ENCODE measurements at regions not wholly inside any gene's neighbourhood (a gene's known extent, or its start where the extent isn't known, plus 50 kb on each side); places are given as distances from the start of the nearest gene placed in this dataset.

DNA sequence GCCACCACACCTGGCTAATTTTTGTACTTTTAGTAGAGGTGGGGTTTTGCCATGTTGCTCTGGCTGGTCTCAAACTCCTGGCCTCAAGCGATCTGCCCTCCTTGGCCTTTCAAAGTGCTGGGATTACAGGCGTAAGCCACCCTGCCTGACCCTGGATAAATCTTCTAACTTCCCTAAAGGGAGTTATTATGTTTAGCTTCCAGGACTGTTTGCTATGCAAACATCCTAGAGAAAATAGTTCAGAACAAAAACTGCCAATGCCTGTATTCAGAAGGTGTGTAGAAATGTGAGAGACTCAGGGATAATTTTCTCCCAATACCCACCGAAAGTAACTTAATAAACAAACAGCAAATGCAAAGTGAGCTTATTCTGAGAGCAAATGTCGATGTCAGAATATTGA lies 301.2 kb downstream of the TGFB2 start:
- ATAC-seq (ENCODE audit: low FRiP score in 2 of 2) (no peak), DNase-seq (no peak)
- no peaks in the 10 kb centered on the region for H3K4me1 ChIP-seq
- H3K27ac ChIP-seq, result no peak overlapping the region
- WGBS, 2 donors, result 55 to 66% methylated on average over 4 of the region's 4 CpGs
- no peak for TF ChIP-seq POLR2A (IDR thresholded peaks at IDR 0.05)
- TF ChIP-seq POLR2AphosphoS5 (IDR thresholded peaks at IDR 0.05), result no peak
- TF ChIP-seq, protein P1, sequence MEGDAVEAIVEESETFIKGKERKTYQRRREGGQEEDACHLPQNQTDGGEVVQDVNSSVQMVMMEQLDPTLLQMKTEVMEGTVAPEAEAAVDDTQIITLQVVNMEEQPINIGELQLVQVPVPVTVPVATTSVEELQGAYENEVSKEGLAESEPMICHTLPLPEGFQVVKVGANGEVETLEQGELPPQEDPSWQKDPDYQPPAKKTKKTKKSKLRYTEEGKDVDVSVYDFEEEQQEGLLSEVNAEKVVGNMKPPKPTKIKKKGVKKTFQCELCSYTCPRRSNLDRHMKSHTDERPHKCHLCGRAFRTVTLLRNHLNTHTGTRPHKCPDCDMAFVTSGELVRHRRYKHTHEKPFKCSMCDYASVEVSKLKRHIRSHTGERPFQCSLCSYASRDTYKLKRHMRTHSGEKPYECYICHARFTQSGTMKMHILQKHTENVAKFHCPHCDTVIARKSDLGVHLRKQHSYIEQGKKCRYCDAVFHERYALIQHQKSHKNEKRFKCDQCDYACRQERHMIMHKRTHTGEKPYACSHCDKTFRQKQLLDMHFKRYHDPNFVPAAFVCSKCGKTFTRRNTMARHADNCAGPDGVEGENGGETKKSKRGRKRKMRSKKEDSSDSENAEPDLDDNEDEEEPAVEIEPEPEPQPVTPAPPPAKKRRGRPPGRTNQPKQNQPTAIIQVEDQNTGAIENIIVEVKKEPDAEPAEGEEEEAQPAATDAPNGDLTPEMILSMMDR (IDR thresholded peaks at IDR 0.05), result no peak
- no peak for TF ChIP-seq EP300 (IDR thresholded peaks at IDR 0.05)
- no peak overlapping the region for H3K4me3 ChIP-seq
- no peaks in the 10 kb centered on the region for H3K36me3 ChIP-seq
- H3K27me3 ChIP-seq, result no peaks in the 10 kb centered on the region
- H3K9me3 ChIP-seq, result no peaks in the 10 kb centered on the region

DNA sequence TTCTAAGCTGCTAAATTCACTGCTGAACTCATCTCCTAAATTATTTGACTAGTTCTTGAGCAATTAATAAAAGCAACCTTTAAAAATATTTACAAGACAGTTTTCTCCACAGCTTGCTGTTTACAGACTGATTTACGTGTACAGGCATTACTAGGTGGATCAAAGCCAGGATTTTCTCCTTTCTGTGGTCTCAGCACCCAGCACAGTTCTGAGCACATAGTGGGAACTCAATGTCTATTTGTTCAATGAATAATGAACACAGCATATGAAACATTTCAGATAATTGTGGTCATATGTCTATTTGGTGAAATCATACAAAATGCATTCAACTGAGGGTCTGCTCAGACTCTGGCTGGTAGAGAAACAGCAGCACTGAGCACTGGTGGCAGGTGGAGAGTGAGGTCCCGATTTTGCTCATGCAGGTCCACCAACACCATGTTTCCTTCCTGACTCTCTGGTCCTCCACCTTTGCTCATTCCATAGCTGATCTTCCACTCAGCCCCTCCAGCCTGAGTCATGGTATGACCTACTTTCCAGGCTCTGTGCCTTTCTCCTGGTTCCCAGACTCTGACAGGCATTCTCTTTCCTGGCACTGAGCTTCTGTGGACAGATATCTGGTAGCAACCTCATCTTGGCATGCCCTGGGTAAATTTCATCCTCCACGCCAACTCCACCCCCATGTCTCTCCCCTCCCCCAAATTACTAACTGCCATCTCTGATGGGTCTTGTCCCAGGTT lies 311.3 kb downstream of the TGFB2 start:
- H3K36me3 ChIP-seq, result no peaks in the 10 kb centered on the region
- no peak for DNase-seq
- H3K4me3 ChIP-seq, result no peak overlapping the region
- H3K9me3 ChIP-seq, result no peaks in the 10 kb centered on the region
- 83 to 87% methylated on average over 3 of the region's 3 CpGs for WGBS, 2 donors
- H3K27me3 ChIP-seq, result no peaks in the 10 kb centered on the region
- no peak overlapping the region for H3K27ac ChIP-seq
- no peak for ATAC-seq (ENCODE audit: low FRiP score in 2 of 2)
- peaks cover 0 to 4% (median 1%) of the 10 kb centered on the region in 4 donors for H3K4me1 ChIP-seq
- TF ChIP-seq EP300 (IDR thresholded peaks at IDR 0.05) (no peak), POLR2A (IDR thresholded peaks at IDR 0.05) (no peak), POLR2AphosphoS5 (IDR thresholded peaks at IDR 0.05) (no peak)
- TF ChIP-seq, protein P1 (IDR thresholded peaks at IDR 0.05), result no peak

DNA sequence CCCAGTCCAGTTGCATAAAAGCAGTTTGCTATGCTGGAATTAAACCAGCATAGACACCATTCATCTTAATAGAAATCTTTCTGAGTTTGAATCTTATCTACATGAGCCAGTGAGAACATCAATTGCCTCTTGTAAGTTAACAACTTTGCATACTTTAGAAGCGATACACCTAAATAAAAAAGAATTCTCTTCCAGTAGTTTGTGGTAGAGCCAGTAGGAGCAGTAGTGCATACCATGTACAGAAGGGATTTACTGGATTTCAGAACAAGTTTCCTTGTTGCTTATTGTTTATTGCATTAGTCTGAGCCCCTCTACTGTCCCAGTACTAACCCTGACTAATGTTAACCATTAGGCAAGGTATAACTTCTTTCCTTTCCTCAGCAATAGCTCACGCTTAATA lies 313.1 kb downstream of the TGFB2 start:
- Histone ChIP-seq H3K36me3 (no peaks in the 10 kb centered on the region), H3K4me1 (peaks cover 0 to 4% (median 1%) of the 10 kb centered on the region in 4 donors), H3K27me3 (no peaks in the 10 kb centered on the region), H3K9me3 (no peaks in the 10 kb centered on the region), H3K4me3 (no peak overlapping the region), H3K27ac (no peak overlapping the region)
- no peak for ATAC-seq (ENCODE audit: low FRiP score in 2 of 2)
- WGBS, 2 donors, result 83 to 93% methylated on average over 2 of the region's 2 CpGs
- no peak for TF ChIP-seq EP300 (IDR thresholded peaks at IDR 0.05)
- TF ChIP-seq POLR2AphosphoS5 (IDR thresholded peaks at IDR 0.05), result no peak
- TF ChIP-seq, protein P1 (IDR thresholded peaks at IDR 0.05), result no peak
- TF ChIP-seq POLR2A (IDR thresholded peaks at IDR 0.05), result no peak
- DNase-seq, result no peak

DNA sequence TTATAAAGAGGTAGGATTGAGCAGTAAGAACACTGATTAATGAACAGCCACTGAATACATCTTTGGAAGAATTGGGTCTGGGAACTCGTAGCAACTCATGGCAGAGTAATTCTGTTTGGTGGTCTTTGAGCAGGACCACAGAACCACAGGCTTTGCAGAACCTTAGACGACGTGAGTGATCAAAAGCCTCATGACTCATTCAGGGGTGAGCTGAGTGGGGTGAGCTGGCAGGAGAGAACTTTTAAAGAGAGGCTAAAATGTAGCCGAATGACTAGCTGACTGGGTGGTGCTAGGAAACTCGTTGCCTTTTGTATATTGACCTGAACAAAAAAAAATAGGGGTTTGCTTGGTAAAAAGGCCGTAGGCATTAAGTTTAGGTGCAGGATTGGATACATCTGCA lies 313.8 kb downstream of the TGFB2 start:
- no peak for TF ChIP-seq EP300 (IDR thresholded peaks at IDR 0.05)
- no peak for TF ChIP-seq POLR2A (IDR thresholded peaks at IDR 0.05)
- no peak for TF ChIP-seq POLR2AphosphoS5 (IDR thresholded peaks at IDR 0.05)
- TF ChIP-seq, protein P1 (IDR thresholded peaks at IDR 0.05), result no peak
- WGBS, 2 donors, result 64 to 77% methylated on average over 6 of the region's 6 CpGs
- no peaks in the 10 kb centered on the region for H3K27me3 ChIP-seq
- peaks cover 0 to 4% (median 1%) of the 10 kb centered on the region in 4 donors for H3K4me1 ChIP-seq
- ATAC-seq (ENCODE audit: low FRiP score in 2 of 2) (no peak), DNase-seq (no peak)
- no peaks in the 10 kb centered on the region for H3K9me3 ChIP-seq
- no peak overlapping the region for H3K4me3 ChIP-seq
- H3K27ac ChIP-seq, result no peak overlapping the region
- no peaks in the 10 kb centered on the region for H3K36me3 ChIP-seq

Data from upper lobe of left lung (tissue), 6 donors.